Amygdala (tissue), 56 donors: ENCODE measurements at regions not wholly inside any gene's neighbourhood (a gene's known extent, or its start where the extent isn't known, plus 50 kb on each side); places are given as distances from the start of the nearest gene placed in this dataset.

Experiments
- DNase-seq, 56 donors: peaks; one replicate each; lab custom pipeline; 2025; lab: John Stamatoyannopoulos, UW

- peak in 1 of 56 donors; percentile 9 for DNase-seq
These were observed 307.6 kb upstream of the MAP3K7 start for GRCh38 chr6:90894285-90895130.

- DNase-seq: no peak
These were observed 306.5 kb upstream of the MAP3K7 start for GRCh38 chr6:90893400-90893799.

DNA sequence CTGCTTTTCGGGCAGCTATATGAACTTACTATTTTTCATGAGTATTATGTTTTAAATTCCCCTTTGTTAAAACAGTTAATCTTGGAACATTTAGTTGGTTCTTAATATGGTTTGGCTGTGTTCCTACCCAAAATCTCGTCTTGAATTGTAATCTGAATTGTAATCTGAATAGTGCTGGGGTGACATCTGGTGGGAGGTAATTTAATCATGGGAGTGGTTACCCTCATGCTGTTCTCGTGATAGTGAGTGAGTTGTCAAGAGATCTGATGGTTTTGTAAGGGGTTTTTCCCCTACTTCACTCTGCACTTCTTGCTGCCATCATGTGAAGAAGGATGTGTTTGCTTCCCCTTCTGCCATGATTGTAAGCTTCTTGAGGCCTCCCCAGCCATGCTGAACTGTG is 305.4 kb upstream of the MAP3K7 start:
- DNase-seq: no peak

GRCh38 chr6:90891355-90891754 is 304.5 kb upstream of the MAP3K7 start:
- no peak for DNase-seq

- DNase-seq: peak in 1 of 56 donors; percentile 5
These were observed 303.9 kb upstream of the MAP3K7 start for GRCh38 chr6:90890683-90891330.

GRCh38 chr6:90887764-90888163 is 300.9 kb upstream of the MAP3K7 start:
- no peak for DNase-seq

DNA sequence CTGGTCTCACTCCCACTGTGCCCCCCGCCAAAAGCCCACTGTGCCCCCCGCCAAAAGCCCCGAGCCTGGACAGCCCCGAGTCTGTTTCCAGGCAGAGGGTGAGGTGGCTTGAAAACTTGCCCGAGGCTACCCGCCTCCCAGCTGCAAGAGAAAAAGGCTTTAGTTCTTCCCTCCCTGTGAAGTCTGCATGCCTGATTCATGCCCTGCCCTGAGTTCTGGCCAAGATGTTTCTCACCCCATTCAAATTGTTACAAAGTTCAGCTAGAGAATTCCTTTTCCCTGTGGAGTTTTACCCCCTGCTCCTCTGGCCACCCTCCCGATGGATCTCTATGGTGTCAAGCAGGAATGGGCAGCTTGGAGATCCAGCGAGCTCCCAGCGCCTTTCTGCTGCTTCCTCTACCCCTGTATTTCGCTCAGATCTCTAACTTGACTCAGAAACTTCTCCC is 298.8 kb upstream of the MAP3K7 start:
- peak in 26 of 56 donors; percentile 2 to 74 (median 22) for DNase-seq

DNA sequence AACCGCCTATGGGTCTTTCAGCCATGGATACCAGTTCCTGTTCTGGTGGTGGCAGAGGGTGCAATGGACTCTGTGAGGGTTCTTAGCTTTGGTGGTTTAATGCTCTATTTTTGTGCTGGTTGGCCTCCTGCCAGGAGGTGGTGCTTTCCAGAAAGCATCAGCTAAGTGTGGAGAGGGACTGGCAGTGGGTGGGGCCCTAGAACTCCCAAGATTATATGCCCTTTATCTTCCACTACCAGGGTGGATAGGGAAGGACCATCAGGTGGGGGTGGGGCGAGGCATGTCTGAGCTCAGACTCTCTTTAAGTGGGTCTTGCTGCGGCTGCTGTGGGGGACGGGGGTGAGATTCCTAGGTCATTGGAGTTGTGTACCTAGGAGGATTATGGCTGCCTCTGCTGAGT is 298.3 kb upstream of the MAP3K7 start:
- peak in 1 of 56 donors; percentile 11 for DNase-seq

GRCh38 chr6:90877616-90878015 is 290.7 kb upstream of the MAP3K7 start:
- DNase-seq: no peak

DNA sequence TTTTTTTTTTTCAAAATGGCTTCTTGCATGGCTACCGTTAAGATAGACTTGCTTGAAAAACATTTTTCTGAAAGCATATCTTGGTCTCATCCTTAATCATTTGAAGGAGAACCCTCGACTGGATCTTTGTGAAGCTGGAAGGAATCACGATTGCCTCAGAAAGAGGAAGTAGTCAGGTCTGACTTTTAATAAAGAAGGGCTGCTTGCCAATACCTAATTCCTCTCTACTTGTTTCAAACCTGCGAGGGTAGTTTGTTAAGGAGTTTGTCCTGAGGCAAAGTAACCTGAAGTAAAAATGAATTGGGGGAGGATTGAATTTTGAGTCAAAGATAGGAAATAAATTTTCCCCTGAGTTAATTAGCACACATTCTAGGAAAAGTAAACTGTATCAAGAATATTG is 288.1 kb upstream of the MAP3K7 start:
- no peak for DNase-seq

GRCh38 chr6:90872981-90873380 is 286.1 kb upstream of the MAP3K7 start:
- DNase-seq: no peak

DNA sequence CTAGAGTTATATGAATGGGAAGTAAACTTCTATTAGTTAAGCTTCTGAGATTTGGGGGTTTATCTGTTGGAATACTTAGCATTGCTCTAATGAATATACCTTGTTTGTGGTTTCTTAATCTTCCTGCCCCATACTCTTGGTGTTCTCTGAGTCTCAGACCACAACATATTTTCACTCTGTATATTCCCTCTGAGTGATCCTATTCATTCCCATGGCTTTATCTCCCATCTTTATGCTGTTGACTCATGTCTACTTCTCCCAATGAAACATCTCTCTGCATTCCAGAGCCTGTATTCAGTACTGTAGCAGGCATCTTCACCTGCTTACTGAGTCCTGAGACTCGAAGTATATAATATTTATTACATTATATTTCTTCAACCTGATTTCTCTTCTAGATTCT is 283.7 kb upstream of the MAP3K7 start:
- DNase-seq: no peak

- no peak for DNase-seq
These were observed 281.8 kb upstream of the MAP3K7 start for GRCh38 chr6:90868656-90869055.

GRCh38 chr6:90868256-90868655 is 281.4 kb upstream of the MAP3K7 start:
- no peak for DNase-seq

DNA sequence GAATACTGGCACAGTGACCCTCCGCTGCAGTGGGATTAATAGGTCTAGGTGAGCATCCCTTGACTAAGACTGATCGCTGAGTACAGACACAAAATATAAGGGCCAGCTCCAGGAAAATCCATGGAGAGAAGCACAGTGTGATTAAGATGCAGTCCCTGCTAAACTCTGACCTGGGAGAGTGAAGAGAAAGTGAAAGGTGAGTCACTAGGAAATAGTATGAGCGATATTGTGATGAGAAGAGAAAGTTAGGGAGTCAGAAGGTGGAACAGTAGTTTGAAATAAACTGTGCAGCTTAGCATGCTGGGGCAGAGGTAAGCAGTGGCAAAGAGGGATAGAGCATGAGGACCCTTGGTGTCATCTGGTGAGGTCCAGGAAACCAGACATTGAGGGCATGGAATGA is 278.6 kb upstream of the MAP3K7 start:
- no peak for DNase-seq

DNA sequence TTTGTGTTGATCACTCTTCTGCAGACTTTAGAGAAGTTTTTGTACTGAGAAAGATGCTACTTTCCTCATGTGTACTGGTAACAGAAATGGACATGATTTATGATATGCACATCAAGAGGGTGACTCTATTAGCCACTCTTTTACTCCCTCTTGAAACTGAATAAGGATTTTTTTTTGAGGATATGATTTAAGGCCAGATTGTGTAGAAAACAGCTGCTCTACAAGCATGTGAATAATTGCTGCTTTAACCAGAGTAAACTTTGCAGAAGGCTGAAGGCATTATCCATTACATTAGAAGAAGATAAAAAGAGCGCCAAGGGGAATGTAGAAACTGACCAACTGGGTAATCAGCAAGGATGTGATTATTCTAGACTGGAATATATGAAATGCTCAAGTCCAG is 276.2 kb upstream of the MAP3K7 start:
- DNase-seq: no peak

- DNase-seq: no peak
These were observed 274.1 kb upstream of the MAP3K7 start for GRCh38 chr6:90860822-90861601.

DNA sequence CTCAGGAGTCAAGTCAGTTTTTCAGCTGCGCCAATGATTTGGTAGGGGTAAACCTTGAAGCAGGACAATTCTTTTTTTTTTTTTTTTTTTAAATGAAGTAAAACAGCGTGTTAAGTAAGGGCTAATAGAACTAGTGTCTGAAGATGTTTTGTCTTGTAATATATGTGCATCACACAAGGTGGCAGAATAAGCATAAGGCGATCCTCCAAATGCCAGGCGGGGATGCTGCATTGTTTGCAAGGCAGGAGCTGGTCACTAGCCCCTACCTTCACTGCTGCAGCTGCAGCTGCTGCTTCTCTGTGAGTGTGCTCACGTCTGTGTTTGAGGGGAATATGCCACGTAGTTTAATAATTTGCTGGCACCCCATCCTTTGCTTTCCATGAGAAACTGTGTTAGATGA is 272.7 kb upstream of the MAP3K7 start:
- peak in 3 of 56 donors; percentile 4 to 20 (median 8) for DNase-seq

- no peak for DNase-seq
These were observed 272.2 kb upstream of the MAP3K7 start for GRCh38 chr6:90859056-90859455.

GRCh38 chr6:90849686-90850085 is 262.8 kb upstream of the MAP3K7 start:
- DNase-seq: no peak

GRCh38 chr6:90846824-90847223 is 260.0 kb upstream of the MAP3K7 start:
- DNase-seq: no peak
